CD4-positive, alpha-beta memory T cell (primary cell): ENCODE measurements at regions not wholly inside any gene's neighbourhood (a gene's known extent, or its start where the extent isn't known, plus 50 kb on each side); places are given as distances from the start of the nearest gene placed in this dataset.

Source experiments
- CTCF ChIA-PET: fragments of 350-600 bp; sonication (Branson Sonifier 250); formaldehyde crosslinking; loops from one replicate; lab custom pipeline; 2021; ENCODE audit warnings: inconsistent platforms; ENCODE audit not compliant: partially characterized antibody; lab: Charles Lee
- POLR2A ChIA-PET: fragments of 350-600 bp; sonication (Branson Sonifier 250); formaldehyde crosslinking; loops from one replicate; lab custom pipeline; 2021; ENCODE audit not compliant: partially characterized antibody; lab: Charles Lee
- DNase-seq, 5 donors: peaks; one replicate each; pipeline versions ENCODE4 v3.0.0 to v3.0.0-alpha.2; 2020 to 2022; ENCODE audit warnings: mixed read lengths in 1 of 5
- H3K27ac ChIP-seq: one replicate; pipeline ENCODE4 v1.7.0; 2013; ENCODE audit warnings: low read depth, low read length
- H3K27me3 ChIP-seq: 2 replicates; pipeline ENCODE4 v1.7.0; 2013; ENCODE audit warnings: mild to moderate bottlenecking, low read length, moderate library complexity; ENCODE audit not compliant: insufficient read depth
- H3K36me3 ChIP-seq: 2 replicates; pipeline ENCODE4 v1.7.0; 2013; ENCODE audit warnings: mild to moderate bottlenecking, low read length, moderate library complexity; ENCODE audit not compliant: insufficient read depth
- H3K4me1 ChIP-seq: 2 replicates; pipeline ENCODE4 v1.7.0; 2013; ENCODE audit warnings: mild to moderate bottlenecking, low read length, moderate library complexity; ENCODE audit not compliant: insufficient read depth
- H3K4me3 ChIP-seq, 2 donors: one replicate each; pipeline ENCODE4 v1.7.0; 2013; ENCODE audit warnings: low read length in 2 of 2, mild to moderate bottlenecking in 1 of 2
- H3K9me3 ChIP-seq, 2 donors: one replicate each; pipeline ENCODE4 v1.7.0; 2013; ENCODE audit warnings: low read length in 2 of 2, control low read depth in 1 of 2; ENCODE audit not compliant: control insufficient read depth in 1 of 2
- H3K27ac Mint-ChIP-seq, 7 donors: one replicate each; pipeline ENCODE4 v1.8.0; 2020 to 2021; ENCODE audit warnings: mixed read lengths in 7 of 7, mild to moderate bottlenecking in 6 of 7, inconsistent platforms in 3 of 7, moderate library complexity in 3 of 7
- H3K27me3 Mint-ChIP-seq, 2 donors: one replicate each; pipeline ENCODE4 v1.8.0; 2020 to 2021; ENCODE audit warnings: mixed read lengths in 2 of 2
- H3K36me3 Mint-ChIP-seq, 2 donors: one replicate each; pipeline ENCODE4 v1.8.0; 2020 to 2021; ENCODE audit warnings: mixed read lengths in 2 of 2, inconsistent platforms in 1 of 2, mild to moderate bottlenecking in 1 of 2
- H3K4me1 Mint-ChIP-seq, 4 donors: one replicate each; pipeline ENCODE4 v1.8.0; 2020 to 2021; ENCODE audit warnings: mixed read lengths in 4 of 4, mild to moderate bottlenecking in 1 of 4
- H3K4me3 Mint-ChIP-seq, 8 donors: one replicate each; pipeline ENCODE4 v1.8.0; 2020 to 2021; ENCODE audit warnings: mixed read lengths in 8 of 8, mild to moderate bottlenecking in 7 of 8, moderate library complexity in 6 of 8, inconsistent platforms in 3 of 8
- H3K9me3 Mint-ChIP-seq, 8 donors: one replicate each; pipeline ENCODE4 v1.8.0; 2020 to 2021; ENCODE audit warnings: mixed read lengths in 8 of 8, mild to moderate bottlenecking in 5 of 8, inconsistent platforms in 3 of 8, moderate library complexity in 1 of 8
- intact Hi-C: fragments of 100-400 bp; cut with micrococcal nuclease; formaldehyde crosslinking; loops from one replicate; pipeline ENCODE4 v1.15.1; 2023

DNA sequence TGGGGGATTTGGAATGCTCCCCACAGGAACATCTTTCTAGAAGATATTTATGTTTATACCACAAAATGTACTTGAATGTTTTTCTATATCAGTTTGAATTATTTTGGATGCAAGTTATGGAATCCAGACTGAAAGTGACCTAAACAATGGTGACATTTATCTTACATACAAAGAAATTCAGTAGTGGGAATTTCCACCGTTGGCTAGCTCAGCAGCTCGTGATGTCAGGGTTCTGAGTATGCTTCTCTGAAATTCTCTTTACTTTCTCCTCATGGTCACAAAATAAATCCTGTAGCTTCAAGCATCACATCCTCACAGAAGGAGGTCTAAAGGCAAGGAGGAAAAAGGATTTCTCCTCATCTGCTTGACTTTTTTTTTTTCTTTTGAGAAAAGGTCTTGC is 105.3 kb downstream of the AKAIN1 start:
- Histone ChIP-seq H3K4me1 (no peaks in the 10 kb centered on the region), H3K36me3 (no peaks in the 10 kb centered on the region), H3K27me3 (no peaks in the 10 kb centered on the region), H3K9me3 (no peaks in the 10 kb centered on the region), H3K27ac (no peak overlapping the region), H3K4me3 (no peak overlapping the region)
- intact Hi-C loops = no loop called here
- CTCF ChIA-PET = no interaction called here
- H3K4me1 Mint-ChIP-seq = no peaks in the 10 kb centered on the region
- H3K27me3 Mint-ChIP-seq = peaks cover 0 to 2% of the 10 kb centered on the region in 2 donors
- H3K4me3 Mint-ChIP-seq = no peak overlapping the region
- peaks cover 5 to 34% (median 13%) of the 10 kb centered on the region in 8 donors for H3K9me3 Mint-ChIP-seq
- no peak overlapping the region for H3K27ac Mint-ChIP-seq
- POLR2A ChIA-PET = no interaction called here
- H3K36me3 Mint-ChIP-seq = no peaks in the 10 kb centered on the region
- DNase-seq = no peak

GRCh38 chr18:5075297-5075696 is 121.8 kb downstream of the AKAIN1 start:
- CTCF ChIA-PET = no interaction called here
- Histone ChIP-seq H3K36me3 (no peaks in the 10 kb centered on the region), H3K4me3 (no peak overlapping the region), H3K9me3 (no peaks in the 10 kb centered on the region), H3K27ac (no peak overlapping the region), H3K4me1 (no peaks in the 10 kb centered on the region), H3K27me3 (no peaks in the 10 kb centered on the region)
- H3K36me3 Mint-ChIP-seq = no peaks in the 10 kb centered on the region
- POLR2A ChIA-PET = no interaction called here
- intact Hi-C loops = loop anchor here (10.0 kb wide), 1 partner anchor 820 kb away; the partner anchor contains the start of gene TMEM200C
- peaks cover 3 to 5% of the 10 kb centered on the region in 2 donors for H3K27me3 Mint-ChIP-seq
- H3K4me1 Mint-ChIP-seq = no peaks in the 10 kb centered on the region
- no peak for DNase-seq
- H3K27ac Mint-ChIP-seq = no peak overlapping the region
- H3K9me3 Mint-ChIP-seq = no peaks in the 10 kb centered on the region
- no peak overlapping the region for H3K4me3 Mint-ChIP-seq

DNA sequence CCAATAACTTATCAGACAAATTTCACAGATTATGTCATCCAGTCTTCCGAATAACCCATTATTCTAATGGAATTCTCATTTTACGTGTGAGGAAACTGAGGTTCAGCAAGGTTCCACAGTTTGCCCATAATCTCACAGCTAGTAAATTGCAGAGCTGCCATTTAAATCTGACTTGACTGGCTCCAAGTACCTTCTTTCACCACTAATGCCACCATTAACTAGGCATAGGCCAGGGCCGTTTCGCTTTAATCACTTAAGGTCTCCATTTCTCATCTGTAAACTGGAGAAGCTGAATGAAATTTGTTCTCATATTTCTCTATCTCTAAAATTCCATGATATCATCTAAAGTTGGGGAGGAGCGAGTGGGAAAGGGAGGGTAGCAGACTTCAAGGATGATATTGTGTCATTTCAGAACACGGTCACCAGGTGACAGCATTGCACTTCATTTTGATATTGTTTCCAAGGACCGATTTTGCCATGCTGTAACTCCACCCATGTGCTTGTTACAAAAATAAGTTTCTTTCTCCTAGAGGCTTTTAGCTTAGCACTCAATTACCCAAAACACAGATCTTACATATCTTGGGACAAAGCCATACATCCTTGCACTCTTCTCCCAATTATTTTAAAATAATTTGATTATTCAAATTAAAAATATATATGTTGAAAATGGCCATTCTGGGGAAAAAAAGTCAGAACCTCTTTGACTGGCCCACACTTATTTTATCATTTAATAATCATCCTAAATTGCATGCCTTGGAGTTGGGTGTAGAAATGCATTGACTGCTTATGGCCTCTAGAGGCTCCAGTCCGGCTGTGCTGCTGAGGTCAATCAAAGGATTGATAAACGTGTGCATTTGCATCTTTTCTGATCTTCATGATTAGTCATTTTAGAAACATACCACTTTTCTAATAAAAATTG is 123.8 kb downstream of the AKAIN1 start:
- H3K4me1 ChIP-seq = no peaks in the 10 kb centered on the region
- H3K27ac Mint-ChIP-seq = no peak overlapping the region
- H3K4me1 Mint-ChIP-seq = no peaks in the 10 kb centered on the region
- no peak overlapping the region for H3K4me3 ChIP-seq
- H3K4me3 Mint-ChIP-seq = no peak overlapping the region
- CTCF ChIA-PET = interaction anchor here (0.9 to 1.4 kb wide), 4 partner anchors 15 to 817 kb away, joined by 3 to 6 read pairs (median 3); no protein-coding TSS in a partner anchor
- H3K36me3 Mint-ChIP-seq = no peaks in the 10 kb centered on the region
- POLR2A ChIA-PET = no interaction called here
- peak in 3 of 5 donors; percentile 14 to 23 (median 15) for DNase-seq
- no peaks in the 10 kb centered on the region for H3K36me3 ChIP-seq
- no peak overlapping the region for H3K27ac ChIP-seq
- H3K27me3 ChIP-seq = no peaks in the 10 kb centered on the region
- H3K9me3 Mint-ChIP-seq = no peaks in the 10 kb centered on the region
- intact Hi-C loops = loop anchor here (10.0 kb wide), 1 partner anchor 822 kb away; the partner anchor contains the start of gene TMEM200C
- peaks cover 2 to 3% of the 10 kb centered on the region in 2 donors for H3K27me3 Mint-ChIP-seq
- H3K9me3 ChIP-seq = no peaks in the 10 kb centered on the region

DNA sequence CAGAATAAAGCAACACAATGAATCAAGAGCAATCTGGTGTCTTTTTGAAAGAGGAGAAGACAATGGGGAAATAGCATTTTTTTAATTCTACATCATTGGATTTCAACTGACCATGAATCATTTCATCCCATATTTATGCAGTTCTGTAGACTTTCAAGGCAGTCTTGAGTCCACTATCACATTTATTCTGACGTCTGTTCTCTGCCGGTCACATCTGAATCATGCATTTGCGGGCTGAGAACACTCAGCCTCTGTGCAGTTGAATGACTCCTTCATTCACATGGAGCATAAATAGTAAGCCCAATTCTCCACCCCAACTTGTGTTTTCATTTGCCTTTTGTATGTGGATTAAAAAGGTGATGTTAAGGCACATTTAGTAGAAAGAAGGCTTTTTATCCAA is 128.2 kb downstream of the AKAIN1 start:
- H3K27me3 ChIP-seq = no peaks in the 10 kb centered on the region
- no peaks in the 10 kb centered on the region for H3K4me1 ChIP-seq
- Mint-ChIP-seq H3K27me3 (peaks cover 0 to 2% of the 10 kb centered on the region in 2 donors), H3K4me1 (no peaks in the 10 kb centered on the region), H3K27ac (no peak overlapping the region), H3K36me3 (no peaks in the 10 kb centered on the region), H3K9me3 (no peaks in the 10 kb centered on the region), H3K4me3 (no peak overlapping the region)
- H3K9me3 ChIP-seq = no peaks in the 10 kb centered on the region
- CTCF ChIA-PET = interaction anchor here (1.2 kb wide), 1 partner anchor 11 kb away, joined by 4 read pairs; no protein-coding TSS in a partner anchor
- H3K36me3 ChIP-seq = no peaks in the 10 kb centered on the region
- intact Hi-C loops = no loop called here
- no peak overlapping the region for H3K4me3 ChIP-seq
- POLR2A ChIA-PET = no interaction called here
- no peak overlapping the region for H3K27ac ChIP-seq
- DNase-seq = no peak

DNA sequence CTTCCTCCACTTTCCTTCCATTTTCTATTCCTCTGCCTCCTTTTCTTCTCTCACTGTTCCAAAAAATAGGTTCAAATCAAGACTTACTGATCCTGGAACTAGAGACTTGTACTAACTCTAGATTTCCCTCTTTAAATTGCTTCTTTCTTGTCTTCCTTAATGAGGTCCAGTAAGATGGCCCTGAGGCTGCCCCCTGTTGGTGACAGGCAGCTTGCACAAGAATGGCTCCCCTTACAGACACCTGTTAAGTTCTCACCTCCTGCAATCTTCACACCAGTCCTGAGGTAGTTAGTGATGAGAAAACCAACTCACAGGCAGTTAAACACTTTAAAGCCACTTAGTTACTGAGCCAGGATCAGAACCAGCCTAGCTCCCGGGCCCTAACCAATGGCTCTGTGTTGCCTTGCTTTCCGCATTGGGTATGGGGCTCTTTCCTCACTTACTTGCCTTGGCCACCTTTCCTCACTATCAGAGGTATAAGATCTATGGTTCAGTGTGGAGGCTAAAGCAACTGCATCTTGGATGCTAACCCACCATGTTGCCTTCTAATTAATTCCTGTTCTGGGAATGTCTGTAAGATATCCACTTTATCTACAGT is 130.6 kb downstream of the AKAIN1 start:
- intact Hi-C loops = no loop called here
- Mint-ChIP-seq H3K4me1 (no peaks in the 10 kb centered on the region), H3K36me3 (no peaks in the 10 kb centered on the region), H3K9me3 (peaks cover 0 to under 1% (median 0%) of the 10 kb centered on the region in 8 donors), H3K4me3 (no peak overlapping the region), H3K27me3 (peaks cover 0 to 2% of the 10 kb centered on the region in 2 donors), H3K27ac (no peak overlapping the region)
- Histone ChIP-seq H3K9me3 (no peaks in the 10 kb centered on the region), H3K4me3 (no peak overlapping the region), H3K27ac (no peak overlapping the region), H3K27me3 (no peaks in the 10 kb centered on the region), H3K36me3 (no peaks in the 10 kb centered on the region), H3K4me1 (no peaks in the 10 kb centered on the region)
- POLR2A ChIA-PET = no interaction called here
- CTCF ChIA-PET = no interaction called here
- no peak for DNase-seq

DNA sequence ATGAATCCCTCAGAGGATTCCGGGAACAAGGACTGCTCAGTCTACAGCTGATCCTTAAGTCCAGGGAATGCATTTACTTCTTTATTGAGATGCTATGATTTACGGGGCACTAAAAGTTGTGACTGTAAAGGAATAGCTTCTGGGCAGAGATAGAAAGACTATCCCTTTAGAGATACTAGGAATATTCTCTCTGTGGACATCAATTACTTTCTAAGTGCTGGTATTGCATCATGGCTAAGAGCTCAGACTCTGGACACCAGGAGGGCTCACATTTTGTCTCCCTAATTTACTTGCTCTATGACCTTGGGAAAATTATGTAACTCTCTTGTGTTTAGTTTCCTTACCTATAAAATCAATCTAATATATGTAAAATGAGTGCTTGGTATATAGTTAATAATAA is 131.4 kb downstream of the AKAIN1 start:
- Histone ChIP-seq H3K36me3 (no peaks in the 10 kb centered on the region), H3K4me3 (no peak overlapping the region), H3K4me1 (no peaks in the 10 kb centered on the region), H3K9me3 (no peaks in the 10 kb centered on the region), H3K27me3 (no peaks in the 10 kb centered on the region), H3K27ac (no peak overlapping the region)
- Mint-ChIP-seq H3K36me3 (no peaks in the 10 kb centered on the region), H3K4me3 (no peak overlapping the region), H3K9me3 (peaks cover 0 to 5% (median 0%) of the 10 kb centered on the region in 8 donors), H3K27me3 (peaks cover 0 to 2% of the 10 kb centered on the region in 2 donors), H3K27ac (no peak overlapping the region), H3K4me1 (no peaks in the 10 kb centered on the region)
- no peak for DNase-seq
- POLR2A ChIA-PET = interaction anchor here (0.6 to 0.7 kb wide), 2 partner anchors 9 to 764 kb away, joined by 3 read pairs; no protein-coding TSS in a partner anchor
- CTCF ChIA-PET = no interaction called here
- intact Hi-C loops = no loop called here

GRCh38 chr18:5064841-5065370 is 132.2 kb downstream of the AKAIN1 start:
- intact Hi-C loops = no loop called here
- no peaks in the 10 kb centered on the region for H3K4me1 Mint-ChIP-seq
- Histone ChIP-seq H3K27me3 (no peaks in the 10 kb centered on the region), H3K9me3 (no peaks in the 10 kb centered on the region), H3K4me3 (no peak overlapping the region), H3K36me3 (no peaks in the 10 kb centered on the region), H3K27ac (no peak overlapping the region), H3K4me1 (no peaks in the 10 kb centered on the region)
- H3K27ac Mint-ChIP-seq = no peak overlapping the region
- H3K27me3 Mint-ChIP-seq = peaks cover 0 to 2% of the 10 kb centered on the region in 2 donors
- H3K9me3 Mint-ChIP-seq = peaks cover 0 to 5% (median 0%) of the 10 kb centered on the region in 8 donors
- no peak for DNase-seq
- ChIA-PET CTCF (no interaction called here), POLR2A (interaction anchor here (0.6 kb wide), 1 partner anchor 8 kb away, joined by 3 read pairs; no protein-coding TSS in a partner anchor)
- no peak overlapping the region for H3K4me3 Mint-ChIP-seq
- H3K36me3 Mint-ChIP-seq = no peaks in the 10 kb centered on the region
